ENCODE measurements at regions not wholly inside any gene's neighbourhood (a gene's known extent, or its start where the extent isn't known, plus 50 kb on each side); places are given as distances from the start of the nearest gene placed in this dataset.
"Not testable (repeated sequence)": the region's sequence is repeated elsewhere in the genome, so short reads cannot be mapped to it uniquely, and the experiment has no call there.

- TF ChIP-seq CTCF, POLR2A (IDR thresholded peaks at IDR 0.05): not testable (repeated sequence)
Observed at GRCh38 chr1:173271021-173271420, 63.9 kb upstream of the TNFSF4 start.

Data from adrenal gland (tissue), 5 donors.